Amniotic epithelial cell (primary cell): ENCODE measurements at regions not wholly inside any gene's neighbourhood (a gene's known extent, or its start where the extent isn't known, plus 50 kb on each side); places are given as distances from the start of the nearest gene placed in this dataset.
"Not testable (repeated sequence)": the region's sequence is repeated elsewhere in the genome, so short reads cannot be mapped to it uniquely, and the experiment has no call there.

Source experiments
- DNase-seq: peaks from one replicate; pipeline ENCODE4 v3.0.0-alpha.2; 2010; ENCODE audit warnings: low read depth

- DNase-seq = no peak
These were observed 1072.1 kb downstream of the NXPH1 start for GRCh38 chr7:9505516-9505915.

- peak; percentile 10 for DNase-seq
These were observed 1073.9 kb downstream of the NXPH1 start for GRCh38 chr7:9507290-9507689.

DNA sequence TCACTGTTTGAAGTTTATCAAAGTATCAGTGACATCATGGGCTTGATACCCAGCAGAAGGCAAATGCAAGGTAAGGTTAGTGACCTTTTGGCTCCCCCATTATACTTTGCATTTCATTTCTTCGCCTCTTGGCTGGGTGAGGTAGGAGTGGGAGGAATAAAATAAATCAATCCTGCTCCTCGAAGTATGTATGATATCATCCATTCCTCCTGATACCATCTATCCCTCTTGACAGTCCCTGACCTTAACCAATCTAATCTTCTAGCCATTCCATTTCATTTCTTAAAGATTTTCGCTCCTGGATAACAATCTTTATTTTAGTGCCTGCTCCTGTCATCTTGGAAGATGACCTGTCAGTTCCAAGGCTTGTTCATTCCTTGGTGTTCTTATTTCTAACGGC lies 1083.3 kb downstream of the NXPH1 start:
- no peak for DNase-seq

DNA sequence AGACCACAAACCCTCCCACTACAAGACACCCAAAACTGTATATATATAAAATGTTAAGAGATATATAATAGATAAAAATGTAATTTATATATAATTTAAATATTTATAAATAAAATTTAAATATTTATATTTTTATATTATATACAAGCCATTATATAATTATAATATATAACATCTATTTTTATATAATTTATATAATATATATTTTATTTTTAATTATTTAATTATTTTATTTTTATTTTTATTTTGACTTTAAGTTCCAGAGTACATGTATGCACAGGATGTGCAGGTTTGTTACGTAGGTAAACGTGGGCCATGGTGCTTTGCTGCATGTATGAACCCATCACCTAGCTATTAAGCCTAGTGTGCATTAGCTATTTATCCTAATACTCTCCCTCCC lies 1090.2 kb downstream of the NXPH1 start:
- no peak for DNase-seq

DNA sequence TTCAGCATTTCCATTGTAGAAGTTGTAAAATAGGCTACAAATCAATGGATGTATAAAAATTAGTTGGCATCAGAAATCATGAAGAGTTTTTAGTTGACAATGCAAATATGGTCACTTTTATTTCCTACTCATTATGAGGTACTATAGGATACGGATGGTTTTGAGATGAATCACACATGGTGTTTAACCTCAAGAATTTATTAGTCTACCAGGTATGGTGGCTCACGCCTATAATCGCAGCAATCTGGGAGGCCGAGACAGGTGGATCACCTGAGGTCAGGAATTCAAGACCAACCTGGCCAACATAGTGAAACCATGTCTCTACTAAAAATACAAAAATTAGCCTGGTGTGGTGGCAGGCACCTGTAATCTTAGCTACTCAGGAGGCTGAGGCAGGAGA lies 1119.0 kb downstream of the NXPH1 start:
- not testable (repeated sequence) for DNase-seq

DNA sequence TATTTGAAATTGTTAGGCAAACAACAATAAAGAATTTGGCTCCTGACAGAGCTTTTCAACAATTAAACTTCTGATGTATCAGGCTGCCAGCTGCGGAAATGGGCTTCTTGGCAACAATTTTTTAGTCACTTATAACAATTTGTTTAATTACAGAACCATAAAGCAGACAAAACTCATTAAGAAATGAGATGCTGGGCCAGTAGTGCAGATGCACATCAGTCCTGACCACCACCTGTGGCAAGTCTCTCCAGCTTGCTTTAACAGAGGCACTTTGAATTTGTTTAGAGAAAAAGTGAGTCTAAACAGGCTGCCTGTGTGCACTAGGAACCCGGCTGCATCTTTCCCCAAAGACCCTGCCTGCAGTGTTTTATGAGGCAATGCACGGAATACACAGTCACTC lies 1124.4 kb downstream of the NXPH1 start:
- DNase-seq = no peak

GRCh38 chr7:9575716-9576115 lies 1142.3 kb downstream of the NXPH1 start:
- DNase-seq = no peak

DNA sequence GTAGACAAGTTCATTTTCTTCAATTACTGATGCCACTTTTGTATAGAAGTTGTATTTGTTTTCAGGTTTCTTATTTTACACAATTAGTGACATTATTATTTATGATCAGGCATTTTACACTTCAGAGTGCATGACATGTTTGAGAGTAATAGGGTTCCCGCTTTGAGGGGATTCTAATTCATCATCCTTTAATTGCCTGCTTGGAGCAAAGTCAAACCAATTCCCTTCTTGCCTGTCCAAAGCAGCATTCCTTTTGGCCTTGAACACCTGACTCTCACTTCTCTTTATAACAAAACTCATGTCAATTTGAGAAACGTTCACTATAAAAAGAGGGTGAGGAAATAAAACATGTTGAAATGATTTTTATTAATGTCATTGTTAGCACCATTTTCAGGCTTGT lies 1149.4 kb downstream of the NXPH1 start:
- DNase-seq = no peak

DNA sequence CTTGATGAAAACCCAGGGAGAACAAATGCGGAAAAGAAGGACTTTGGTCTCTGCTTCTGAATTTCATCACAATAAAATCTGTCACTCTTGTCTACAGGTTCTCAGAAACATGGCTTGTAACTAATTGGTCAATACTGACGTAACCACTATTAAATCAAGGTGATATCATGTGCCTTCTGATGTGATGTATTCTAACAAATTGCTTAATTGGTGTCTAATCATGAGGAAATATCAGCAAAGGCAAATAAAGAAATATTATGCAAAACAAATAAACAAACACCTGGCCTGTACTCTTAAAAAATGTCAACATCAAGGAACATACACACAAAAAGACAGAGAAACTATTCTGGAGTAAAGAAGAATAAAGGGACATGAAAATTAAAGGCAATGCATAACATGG lies 1165.0 kb downstream of the NXPH1 start:
- DNase-seq = no peak

DNA sequence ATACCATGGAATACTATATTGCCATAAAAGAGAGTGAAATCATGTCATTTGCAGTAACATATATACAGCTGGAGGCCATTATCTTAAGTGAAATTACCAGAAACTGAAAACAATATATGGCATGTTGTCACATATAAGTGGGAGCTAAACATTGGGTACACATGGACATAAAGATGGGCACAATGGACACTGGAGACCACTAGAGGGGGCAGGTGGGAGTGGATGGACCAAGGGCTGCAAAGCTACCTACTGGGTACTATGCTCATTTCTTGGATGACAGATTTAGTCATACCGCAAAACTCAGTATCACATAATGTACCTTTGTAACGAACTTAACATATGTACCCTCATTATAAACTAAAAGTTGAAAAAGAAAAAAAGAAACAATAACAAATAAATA lies 1167.6 kb downstream of the NXPH1 start:
- DNase-seq = no peak

GRCh38 chr7:9603291-9603690 lies 1169.9 kb downstream of the NXPH1 start:
- no peak for DNase-seq

DNA sequence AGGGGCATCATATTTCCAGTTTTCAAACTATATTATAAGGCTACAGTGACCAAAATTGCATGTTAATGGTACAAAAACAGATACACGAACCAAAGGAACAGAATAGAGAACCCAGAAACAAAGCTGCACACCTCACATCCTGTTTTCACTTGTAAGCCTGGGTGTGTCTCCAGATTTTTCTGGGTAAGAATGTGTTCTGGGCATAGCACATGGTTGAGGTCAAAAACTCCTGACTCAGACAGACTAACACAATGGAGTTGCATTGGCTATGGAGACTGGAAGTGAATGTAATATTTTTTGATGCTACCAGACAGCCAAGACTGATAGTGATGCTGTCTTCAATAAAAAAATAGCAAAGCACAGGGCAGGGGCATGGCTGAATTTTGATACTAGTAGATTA lies 1175.2 kb downstream of the NXPH1 start:
- DNase-seq = no peak

GRCh38 chr7:9620899-9621298 lies 1187.5 kb downstream of the NXPH1 start:
- DNase-seq = not testable (repeated sequence)

GRCh38 chr7:9621306-9621902 lies 1188.0 kb downstream of the NXPH1 start:
- DNase-seq = not testable (repeated sequence)

DNA sequence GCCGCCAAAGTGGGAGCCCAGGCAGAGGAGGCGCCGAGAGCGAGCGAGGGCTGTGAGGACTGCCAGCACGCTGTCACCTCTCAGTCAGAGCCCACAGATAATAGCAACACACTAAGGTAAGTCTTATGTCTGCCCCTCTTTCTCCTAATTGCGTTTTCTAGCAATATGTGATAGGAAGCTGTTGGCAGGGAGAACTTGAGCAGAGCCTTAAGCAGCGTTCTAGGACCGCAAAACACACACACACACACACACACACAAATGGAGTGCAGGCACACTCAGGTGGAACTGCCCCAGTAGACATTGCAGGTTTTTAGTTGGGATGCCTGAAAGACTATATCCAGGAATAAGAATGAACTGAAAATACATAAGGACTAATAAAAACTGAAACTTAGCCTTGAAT lies 1188.5 kb downstream of the NXPH1 start:
- no peak for DNase-seq

GRCh38 chr7:9625953-9626352 lies 1192.5 kb downstream of the NXPH1 start:
- DNase-seq = no peak

DNA sequence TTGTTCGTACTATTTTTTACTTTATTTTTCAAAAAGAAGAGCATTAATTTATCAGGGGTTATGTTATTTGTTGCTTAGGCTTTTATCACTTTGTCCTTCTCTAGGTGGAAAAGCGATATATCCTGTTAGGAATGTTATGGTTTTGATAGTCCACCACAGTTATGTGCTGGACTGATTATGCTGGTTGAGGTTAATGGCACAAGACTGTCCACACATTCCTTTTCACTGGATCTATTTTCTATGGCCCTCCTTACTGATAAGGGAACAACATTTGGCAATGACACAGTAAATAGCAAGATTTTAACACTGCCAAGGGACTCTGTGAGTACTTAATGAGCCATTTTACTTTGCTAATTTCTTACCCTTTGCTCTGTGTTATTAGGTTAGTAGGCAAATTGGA lies 1212.3 kb downstream of the NXPH1 start:
- no peak for DNase-seq

- no peak for DNase-seq
These were observed 1223.8 kb downstream of the NXPH1 start for GRCh38 chr7:9657257-9657656.

DNA sequence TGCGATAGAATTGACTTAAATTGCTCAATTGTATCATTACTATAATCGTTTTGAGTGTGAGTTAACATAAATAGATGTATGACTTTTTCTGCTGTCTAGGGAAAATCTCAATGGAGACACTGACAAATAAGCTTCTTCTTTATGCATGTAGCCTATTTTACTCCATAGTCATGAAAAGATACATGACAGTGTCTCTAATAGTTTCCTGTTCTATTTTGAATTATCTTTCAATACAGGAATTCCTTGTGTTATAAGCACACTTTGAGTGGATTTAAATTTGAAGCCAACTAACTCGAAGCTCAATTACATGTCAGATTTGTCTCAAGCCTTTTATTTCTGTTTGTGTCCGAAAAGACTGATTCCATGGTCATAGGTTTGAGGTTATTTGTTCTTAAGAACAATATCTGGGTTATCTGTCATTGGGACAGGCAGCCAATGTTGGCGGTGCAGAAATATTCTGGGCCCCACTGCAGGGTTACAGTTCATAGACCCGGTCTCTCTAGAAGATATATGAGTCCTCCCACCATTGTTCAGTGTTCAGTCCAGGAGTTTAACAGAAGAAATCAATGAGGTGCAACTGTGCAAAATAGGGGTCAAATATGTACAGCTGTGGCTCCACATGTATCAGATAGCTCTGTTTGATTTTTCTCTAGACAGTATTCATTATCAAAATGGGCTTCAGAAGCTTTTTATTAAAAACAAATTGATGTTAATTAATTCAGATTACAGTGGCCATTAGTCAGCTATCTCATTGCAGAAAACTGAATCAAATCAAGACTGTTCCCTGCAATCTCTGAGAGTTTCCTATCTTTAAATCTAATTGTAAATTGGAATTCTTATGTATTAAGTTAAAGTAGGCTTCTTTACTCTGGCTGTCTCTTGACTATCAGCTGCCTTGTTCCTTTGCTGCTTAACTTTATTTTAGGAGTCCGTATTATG lies 1238.8 kb downstream of the NXPH1 start:
- no peak for DNase-seq

DNA sequence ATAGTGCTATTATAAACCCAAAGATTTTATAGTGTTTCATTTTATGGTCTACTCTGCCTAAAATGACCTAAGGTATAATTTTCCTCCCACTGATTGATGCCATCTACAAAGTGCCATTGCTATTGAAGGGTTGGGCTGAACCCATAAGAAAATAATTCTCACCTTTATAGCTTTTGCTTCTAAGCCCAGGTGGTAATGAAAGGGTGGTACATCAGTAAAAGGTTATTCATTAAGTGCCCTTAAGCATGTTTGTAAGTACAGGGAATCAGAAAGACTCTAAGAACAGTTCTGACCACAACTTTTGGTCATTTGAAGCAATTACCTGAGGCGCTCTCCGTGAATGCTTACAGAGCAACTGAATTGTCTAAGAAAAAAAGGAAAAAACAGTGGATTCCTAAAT lies 1247.3 kb downstream of the NXPH1 start:
- DNase-seq = no peak

- no peak for DNase-seq
These were observed 1247.9 kb downstream of the NXPH1 start for GRCh38 chr7:9681284-9681683.

- DNase-seq = no peak
These were observed 1257.9 kb downstream of the NXPH1 start for GRCh38 chr7:9691286-9691685.

- no peak for DNase-seq
These were observed 1265.0 kb downstream of the NXPH1 start for GRCh38 chr7:9698375-9698774.

DNA sequence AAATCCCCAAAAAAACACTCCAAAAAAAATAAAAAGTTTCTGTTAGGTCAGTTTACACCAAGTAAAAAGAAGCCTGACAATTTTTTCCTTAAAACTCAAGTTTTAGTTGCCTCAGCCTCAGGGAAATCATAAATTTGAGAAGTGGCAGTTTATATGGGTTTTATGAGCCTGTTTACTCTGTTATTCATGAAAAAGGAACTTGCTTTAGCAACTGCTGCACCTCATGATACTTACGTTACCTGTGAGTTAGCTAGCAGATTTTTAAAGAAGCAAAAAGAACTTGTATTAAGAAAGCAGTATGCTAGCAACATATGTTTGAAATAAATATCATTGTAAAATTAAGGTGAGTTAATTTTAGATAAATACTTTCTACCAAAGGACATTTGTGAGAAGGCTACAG lies 1264.5 kb upstream of the PHF14 start:
- no peak for DNase-seq
